ENCODE measurements at regions not wholly inside any gene's neighbourhood (a gene's known extent, or its start where the extent isn't known, plus 50 kb on each side); places are given as distances from the start of the nearest gene placed in this dataset.

DNA sequence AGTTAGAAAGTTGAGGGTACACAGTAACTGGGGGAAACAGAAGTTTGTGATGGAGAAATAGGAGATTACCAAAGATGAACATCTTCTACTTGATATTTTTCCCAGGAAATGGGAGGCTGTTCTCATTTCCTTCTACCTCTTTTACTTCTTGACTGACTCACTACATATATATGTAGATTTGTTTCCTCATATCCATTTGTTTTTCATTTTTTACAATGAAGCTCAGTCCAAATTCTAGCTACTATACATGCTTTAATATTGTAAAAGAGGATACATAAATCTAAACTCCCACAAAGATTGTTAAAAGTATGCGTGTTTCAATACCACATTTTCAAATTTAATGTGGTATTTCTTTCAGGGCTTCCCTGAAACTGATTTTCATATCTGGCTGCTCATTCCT lies 366.6 kb upstream of the NCAM2 start:
- 28 to 30% methylated on average over 1 of the region's 1 CpG for WGBS, 2 experiments (ENCODE audit: low coverage in 1 of 2, low lambda C conversion rate in 2 of 2, missing lambda C conversion rate in 2 of 2)
- Histone ChIP-seq H3K9me3 (ENCODE audit: low read depth) (no peaks in the 10 kb centered on the region), H3K79me2 (ENCODE audit: insufficient read depth) (no peaks in the 10 kb centered on the region), H3K36me3 (ENCODE audit: low read depth) (no peaks in the 10 kb centered on the region), H3K4me1 (ENCODE audit: insufficient read depth) (no peaks in the 10 kb centered on the region), H3K27ac (no peak overlapping the region), H3K9me2 (ENCODE audit: insufficient read depth) (no peaks in the 10 kb centered on the region), H3K4me2 (ENCODE audit: unreplicated experiment) (no peak overlapping the region), H3F3A (ENCODE audit: insufficient read depth) (no peaks in the 10 kb centered on the region), H4K20me1 (ENCODE audit: insufficient read depth) (no peaks in the 10 kb centered on the region), H3K9ac (no peak overlapping the region), H3K27me3 (replicated peaks; ENCODE audit: insufficient read depth) (no peaks in the 10 kb centered on the region), H3K4me3 (no peak overlapping the region), H2AFZ (no peak overlapping the region)
- TF ChIP-seq EZH2phosphoT487 (IDR thresholded peaks at IDR 0.05; ENCODE audit: insufficient read depth, low read depth) (no peak), EZH2 (IDR thresholded peaks at IDR 0.05; ENCODE audit: insufficient read depth, poor library complexity, severe bottlenecking) (no peak)
- in situ Hi-C loops (cut with MboI), result no loop called here
- DNase-seq, result no peak

DNA sequence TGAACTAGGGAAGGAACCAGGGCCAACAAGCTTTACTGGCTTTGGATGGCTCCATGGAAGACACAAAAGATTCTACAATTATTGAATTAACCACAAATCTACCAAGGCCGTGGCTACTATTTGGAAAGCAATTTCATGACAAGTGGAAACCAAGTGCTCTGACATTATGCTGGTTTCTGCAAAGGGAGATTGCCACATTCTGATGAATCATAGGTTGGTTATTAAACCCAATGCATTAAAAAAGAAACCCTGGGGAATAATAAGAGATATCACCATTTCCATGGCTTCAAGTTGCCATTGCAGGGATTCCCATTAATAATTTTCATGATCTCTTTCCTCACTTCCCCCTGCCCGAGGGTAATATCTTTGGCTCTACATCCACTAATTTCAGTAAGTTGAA lies 359.2 kb upstream of the NCAM2 start:
- Histone ChIP-seq H3K27ac (no peak overlapping the region), H3K4me2 (ENCODE audit: unreplicated experiment) (no peak overlapping the region), H3K9me3 (ENCODE audit: low read depth) (no peaks in the 10 kb centered on the region), H3F3A (ENCODE audit: insufficient read depth) (no peaks in the 10 kb centered on the region), H3K9ac (no peak overlapping the region), H3K36me3 (ENCODE audit: low read depth) (no peaks in the 10 kb centered on the region), H3K79me2 (ENCODE audit: insufficient read depth) (no peaks in the 10 kb centered on the region), H3K4me3 (no peak overlapping the region), H3K27me3 (replicated peaks; ENCODE audit: insufficient read depth) (no peaks in the 10 kb centered on the region), H4K20me1 (ENCODE audit: insufficient read depth) (no peaks in the 10 kb centered on the region), H2AFZ (no peak overlapping the region), H3K9me2 (ENCODE audit: insufficient read depth) (no peaks in the 10 kb centered on the region), H3K4me1 (ENCODE audit: insufficient read depth) (no peaks in the 10 kb centered on the region)
- TF ChIP-seq EZH2 (IDR thresholded peaks at IDR 0.05; ENCODE audit: insufficient read depth, poor library complexity, severe bottlenecking) (no peak), EZH2phosphoT487 (IDR thresholded peaks at IDR 0.05; ENCODE audit: insufficient read depth, low read depth) (no peak)
- WGBS, 2 experiments (ENCODE audit: low coverage in 1 of 2, low lambda C conversion rate in 2 of 2, missing lambda C conversion rate in 2 of 2), result 2 to 12% methylated on average over 2 of the region's 2 CpGs
- in situ Hi-C loops (cut with MboI), result no loop called here
- DNase-seq, result no peak

DNA sequence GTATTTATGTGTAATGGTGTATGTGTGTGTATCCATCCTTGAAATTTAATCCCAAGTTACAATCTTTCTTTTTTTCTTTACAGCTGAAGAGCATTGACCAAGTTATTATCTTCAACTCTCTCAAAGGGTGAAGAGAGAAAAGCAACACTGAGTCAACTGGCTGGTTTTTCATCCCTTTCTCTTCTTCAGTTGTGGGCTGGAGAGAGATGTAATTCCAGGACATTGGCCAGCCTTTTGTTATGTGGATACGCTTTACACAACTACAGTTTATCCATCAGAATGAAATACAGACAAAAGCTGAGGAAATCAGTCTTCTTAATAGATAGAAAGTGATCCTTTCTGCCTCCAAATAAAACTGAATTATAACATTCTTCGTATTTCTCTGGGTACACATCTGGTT lies 357.0 kb upstream of the NCAM2 start:
- no peaks in the 10 kb centered on the region for H3K27me3 ChIP-seq (replicated peaks; ENCODE audit: insufficient read depth)
- no peak overlapping the region for H3K4me2 ChIP-seq (ENCODE audit: unreplicated experiment)
- no peak overlapping the region for H2AFZ ChIP-seq
- H3K9me3 ChIP-seq (ENCODE audit: low read depth), result no peaks in the 10 kb centered on the region
- no peak overlapping the region for H3K9ac ChIP-seq
- no peaks in the 10 kb centered on the region for H3F3A ChIP-seq (ENCODE audit: insufficient read depth)
- H3K4me1 ChIP-seq (ENCODE audit: insufficient read depth), result no peaks in the 10 kb centered on the region
- WGBS, 2 experiments (ENCODE audit: low coverage in 1 of 2, low lambda C conversion rate in 2 of 2, missing lambda C conversion rate in 2 of 2), result 10 to 21% methylated on average over 2 of the region's 2 CpGs
- no peaks in the 10 kb centered on the region for H3K36me3 ChIP-seq (ENCODE audit: low read depth)
- no peaks in the 10 kb centered on the region for H3K9me2 ChIP-seq (ENCODE audit: insufficient read depth)
- no peak overlapping the region for H3K4me3 ChIP-seq
- in situ Hi-C loops (cut with MboI), result no loop called here
- no peaks in the 10 kb centered on the region for H3K79me2 ChIP-seq (ENCODE audit: insufficient read depth)
- no peaks in the 10 kb centered on the region for H4K20me1 ChIP-seq (ENCODE audit: insufficient read depth)
- TF ChIP-seq EZH2phosphoT487 (IDR thresholded peaks at IDR 0.05; ENCODE audit: insufficient read depth, low read depth), result no peak
- no peak for TF ChIP-seq EZH2 (IDR thresholded peaks at IDR 0.05; ENCODE audit: insufficient read depth, poor library complexity, severe bottlenecking)
- DNase-seq, result no peak
- no peak overlapping the region for H3K27ac ChIP-seq

DNA sequence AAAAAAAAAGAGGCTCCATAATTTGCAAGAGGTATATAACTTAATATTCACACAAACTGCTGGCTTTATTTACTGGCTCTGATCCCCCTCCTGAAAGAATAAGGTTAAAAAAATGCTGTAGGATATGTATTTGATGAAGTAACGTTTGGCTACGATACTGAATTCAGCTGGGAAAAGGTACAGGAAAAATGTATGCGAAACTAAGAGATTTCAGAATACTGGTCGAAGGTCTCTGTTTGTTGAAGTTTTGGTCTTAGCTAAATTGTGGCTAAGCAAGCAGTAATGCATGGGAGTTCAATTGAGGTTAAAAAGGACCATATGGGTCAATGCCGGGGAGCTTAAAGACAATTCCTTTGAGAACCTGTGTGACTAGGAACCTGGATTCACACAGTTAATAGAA lies 355.5 kb upstream of the NCAM2 start:
- Histone ChIP-seq H3K9me3 (ENCODE audit: low read depth) (no peaks in the 10 kb centered on the region), H3K4me2 (ENCODE audit: unreplicated experiment) (no peak overlapping the region), H3K79me2 (ENCODE audit: insufficient read depth) (no peaks in the 10 kb centered on the region), H4K20me1 (ENCODE audit: insufficient read depth) (no peaks in the 10 kb centered on the region), H3F3A (ENCODE audit: insufficient read depth) (no peaks in the 10 kb centered on the region), H3K9me2 (ENCODE audit: insufficient read depth) (no peaks in the 10 kb centered on the region), H3K9ac (no peak overlapping the region), H3K36me3 (ENCODE audit: low read depth) (no peaks in the 10 kb centered on the region), H3K27me3 (replicated peaks; ENCODE audit: insufficient read depth) (no peaks in the 10 kb centered on the region), H3K27ac (no peak overlapping the region), H3K4me1 (ENCODE audit: insufficient read depth) (no peaks in the 10 kb centered on the region), H3K4me3 (no peak overlapping the region), H2AFZ (no peak overlapping the region)
- DNase-seq, result no peak
- WGBS, 2 experiments (ENCODE audit: low coverage in 1 of 2, low lambda C conversion rate in 2 of 2, missing lambda C conversion rate in 2 of 2), result 40 to 42% methylated on average over 5 of the region's 5 CpGs
- TF ChIP-seq EZH2 (IDR thresholded peaks at IDR 0.05; ENCODE audit: insufficient read depth, poor library complexity, severe bottlenecking) (no peak), EZH2phosphoT487 (IDR thresholded peaks at IDR 0.05; ENCODE audit: insufficient read depth, low read depth) (no peak)
- in situ Hi-C loops (cut with MboI), result no loop called here

DNA sequence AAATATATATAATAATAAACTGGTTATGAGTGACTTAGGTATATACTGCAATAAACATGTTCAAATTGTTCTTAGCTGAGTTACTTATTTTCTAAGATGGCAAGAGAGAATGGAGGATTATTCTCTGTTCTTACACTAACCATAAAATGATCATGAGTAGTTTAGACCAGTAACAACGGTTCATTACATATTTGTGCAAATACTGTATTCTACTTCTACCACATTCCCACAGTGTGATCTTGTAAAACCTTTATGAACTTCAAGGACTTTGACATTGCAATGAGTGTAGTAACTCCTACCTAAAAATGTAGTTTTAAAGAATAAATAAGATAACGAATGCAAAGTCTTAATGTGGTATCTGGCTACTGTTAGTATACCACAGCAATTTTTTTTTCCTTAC lies 353.7 kb upstream of the NCAM2 start:
- Histone ChIP-seq H3K4me3 (no peak overlapping the region), H3F3A (ENCODE audit: insufficient read depth) (no peaks in the 10 kb centered on the region), H3K9ac (no peak overlapping the region), H3K4me2 (ENCODE audit: unreplicated experiment) (no peak overlapping the region), H3K9me3 (ENCODE audit: low read depth) (no peaks in the 10 kb centered on the region), H3K4me1 (ENCODE audit: insufficient read depth) (no peaks in the 10 kb centered on the region), H3K36me3 (ENCODE audit: low read depth) (no peaks in the 10 kb centered on the region), H3K27me3 (replicated peaks; ENCODE audit: insufficient read depth) (no peaks in the 10 kb centered on the region), H2AFZ (no peak overlapping the region), H3K27ac (no peak overlapping the region), H3K79me2 (ENCODE audit: insufficient read depth) (no peaks in the 10 kb centered on the region), H3K9me2 (ENCODE audit: insufficient read depth) (no peaks in the 10 kb centered on the region), H4K20me1 (ENCODE audit: insufficient read depth) (no peaks in the 10 kb centered on the region)
- 20 to 26% methylated on average over 2 of the region's 2 CpGs for WGBS, 2 experiments (ENCODE audit: low coverage in 1 of 2, low lambda C conversion rate in 2 of 2, missing lambda C conversion rate in 2 of 2)
- in situ Hi-C loops (cut with MboI), result no loop called here
- DNase-seq, result no peak
- TF ChIP-seq EZH2phosphoT487 (IDR thresholded peaks at IDR 0.05; ENCODE audit: insufficient read depth, low read depth) (no peak), EZH2 (IDR thresholded peaks at IDR 0.05; ENCODE audit: insufficient read depth, poor library complexity, severe bottlenecking) (no peak)
